ENCODE measurements at regions not wholly inside any gene's neighbourhood (a gene's known extent, or its start where the extent isn't known, plus 50 kb on each side); places are given as distances from the start of the nearest gene placed in this dataset.
"Not testable (repeated sequence)": the region's sequence is repeated elsewhere in the genome, so short reads cannot be mapped to it uniquely, and the experiment has no call there.

- DNase-seq = no peak
- Histone ChIP-seq H3K4me1 (replicated peaks; ENCODE audit: insufficient read depth) (peaks cover 10% of the 10 kb centered on the region), H3K4me3 (no peak overlapping the region), H4K20me1 (ENCODE audit: insufficient read depth) (no peaks in the 10 kb centered on the region), H3F3A (ENCODE audit: insufficient read depth, low read depth) (peaks cover 17% of the 10 kb centered on the region), H3K9me3 (ENCODE audit: insufficient read depth, low read depth) (peaks cover 24% of the 10 kb centered on the region), H3K4me2 (no peak overlapping the region), H3K9me2 (ENCODE audit: insufficient read depth) (no peaks in the 10 kb centered on the region), H3K79me2 (ENCODE audit: low read depth) (no peaks in the 10 kb centered on the region), H3K36me3 (ENCODE audit: low read depth) (no peaks in the 10 kb centered on the region), H3K27ac (no peak overlapping the region), H2AFZ (no peak overlapping the region), H3K27me3 (ENCODE audit: insufficient read depth, low read depth) (no peaks in the 10 kb centered on the region)
- POLR2A ChIA-PET (ENCODE audit: unreplicated experiment) = no interaction called here
- CTCF ChIA-PET = no interaction called here
- no TSS peak for BruUV-seq (replicated peaks)
- TF ChIP-seq, protein P1, sequence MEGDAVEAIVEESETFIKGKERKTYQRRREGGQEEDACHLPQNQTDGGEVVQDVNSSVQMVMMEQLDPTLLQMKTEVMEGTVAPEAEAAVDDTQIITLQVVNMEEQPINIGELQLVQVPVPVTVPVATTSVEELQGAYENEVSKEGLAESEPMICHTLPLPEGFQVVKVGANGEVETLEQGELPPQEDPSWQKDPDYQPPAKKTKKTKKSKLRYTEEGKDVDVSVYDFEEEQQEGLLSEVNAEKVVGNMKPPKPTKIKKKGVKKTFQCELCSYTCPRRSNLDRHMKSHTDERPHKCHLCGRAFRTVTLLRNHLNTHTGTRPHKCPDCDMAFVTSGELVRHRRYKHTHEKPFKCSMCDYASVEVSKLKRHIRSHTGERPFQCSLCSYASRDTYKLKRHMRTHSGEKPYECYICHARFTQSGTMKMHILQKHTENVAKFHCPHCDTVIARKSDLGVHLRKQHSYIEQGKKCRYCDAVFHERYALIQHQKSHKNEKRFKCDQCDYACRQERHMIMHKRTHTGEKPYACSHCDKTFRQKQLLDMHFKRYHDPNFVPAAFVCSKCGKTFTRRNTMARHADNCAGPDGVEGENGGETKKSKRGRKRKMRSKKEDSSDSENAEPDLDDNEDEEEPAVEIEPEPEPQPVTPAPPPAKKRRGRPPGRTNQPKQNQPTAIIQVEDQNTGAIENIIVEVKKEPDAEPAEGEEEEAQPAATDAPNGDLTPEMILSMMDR (conservative IDR thresholded peaks at IDR 0.05) = no peak
- TF ChIP-seq EZH2 (IDR thresholded peaks at IDR 0.05; ENCODE audit: low read depth) = no peak
- intact Hi-C loops (cut with micrococcal nuclease; ENCODE audit: unreplicated experiment) = loop anchor here (5.0 kb wide), 1 partner anchor 78 kb away; the partner anchor contains the start of gene SPOPL
These were observed 77.0 kb upstream of the SPOPL start for GRCh38 chr2:138424436-138425140.

- BruUV-seq (replicated peaks); H3K79me2 ChIP-seq (ENCODE audit: low read depth); H3K36me3 ChIP-seq (ENCODE audit: low read depth); H3K9me2 ChIP-seq (ENCODE audit: insufficient read depth); H3K27ac ChIP-seq; POLR2A ChIA-PET (ENCODE audit: unreplicated experiment); H4K20me1 ChIP-seq (ENCODE audit: insufficient read depth); H3K27me3 ChIP-seq (ENCODE audit: insufficient read depth, low read depth); intact Hi-C loops (cut with micrococcal nuclease; ENCODE audit: unreplicated experiment); H3K4me1 ChIP-seq (replicated peaks; ENCODE audit: insufficient read depth); H3K4me2 ChIP-seq; H2AFZ ChIP-seq; CTCF ChIA-PET; H3K4me3 ChIP-seq; DNase-seq: not testable (repeated sequence)
- H3F3A ChIP-seq (ENCODE audit: insufficient read depth, low read depth) = peaks cover 15% of the 10 kb centered on the region
- H3K9me3 ChIP-seq (ENCODE audit: insufficient read depth, low read depth) = peaks cover 20% of the 10 kb centered on the region
These were observed 75.5 kb upstream of the SPOPL start for GRCh38 chr2:138426116-138426515.

GRCh38 chr2:138428710-138429440 lies 72.7 kb upstream of the SPOPL start:
- H3F3A ChIP-seq (ENCODE audit: insufficient read depth, low read depth) = no peaks in the 10 kb centered on the region
- no peak overlapping the region for H2AFZ ChIP-seq
- no peak overlapping the region for H3K27ac ChIP-seq
- H3K4me2 ChIP-seq = no peak overlapping the region
- ChIA-PET POLR2A (ENCODE audit: unreplicated experiment) (no interaction called here), CTCF (no interaction called here)
- no peak for DNase-seq
- H3K9me3 ChIP-seq (ENCODE audit: insufficient read depth, low read depth) = peaks cover 20% of the 10 kb centered on the region
- H4K20me1 ChIP-seq (ENCODE audit: insufficient read depth) = no peaks in the 10 kb centered on the region
- no peaks in the 10 kb centered on the region for H3K27me3 ChIP-seq (ENCODE audit: insufficient read depth, low read depth)
- TF ChIP-seq, protein P1 (conservative IDR thresholded peaks at IDR 0.05) = no peak
- no peak for TF ChIP-seq EZH2 (IDR thresholded peaks at IDR 0.05; ENCODE audit: low read depth)
- H3K79me2 ChIP-seq (ENCODE audit: low read depth) = no peaks in the 10 kb centered on the region
- no peaks in the 10 kb centered on the region for H3K9me2 ChIP-seq (ENCODE audit: insufficient read depth)
- H3K4me1 ChIP-seq (replicated peaks; ENCODE audit: insufficient read depth) = no peaks in the 10 kb centered on the region
- H3K4me3 ChIP-seq = no peak overlapping the region
- no peaks in the 10 kb centered on the region for H3K36me3 ChIP-seq (ENCODE audit: low read depth)
- no TSS peak for BruUV-seq (replicated peaks)
- intact Hi-C loops (cut with micrococcal nuclease; ENCODE audit: unreplicated experiment) = no loop called here
